Brain microvascular endothelial cell (primary cell): ENCODE measurements at regions not wholly inside any gene's neighbourhood (a gene's known extent, or its start where the extent isn't known, plus 50 kb on each side); places are given as distances from the start of the nearest gene placed in this dataset.

Source experiments
- DNase-seq: peaks from one replicate; pipeline ENCODE4 v3.0.0-alpha.2; 2020
- H3K27ac ChIP-seq: fragments of 250-450 bp; sonication (Bioruptor Pico); 2 replicates; pipeline ENCODE4 v1.5.1; 2020; ENCODE audit warnings: mild to moderate bottlenecking, moderate library complexity
- H3K27me3 ChIP-seq: fragments of 250-450 bp; sonication (Bioruptor Pico); replicated peaks from 2 replicates; pipeline ENCODE4 v1.5.1; 2020; ENCODE audit warnings: mild to moderate bottlenecking
- H3K36me3 ChIP-seq: fragments of 250-450 bp; sonication (Bioruptor Pico); replicated peaks from 2 replicates; pipeline ENCODE4 v1.5.1; 2020; ENCODE audit warnings: mild to moderate bottlenecking
- H3K4me3 ChIP-seq: 2 replicates; pipeline ENCODE4 v1.5.1; 2011; ENCODE audit warnings: low read depth, mild to moderate bottlenecking, control low read depth, low read length, moderate library complexity
- CTCF ChIP-seq: IDR thresholded peaks from 2 replicates; pipeline ENCODE4 v1.5.1; 2011; ENCODE audit warnings: low read depth, mild to moderate bottlenecking, moderate library complexity, low read length, control low read depth, inconsistent platforms; ENCODE audit errors: missing control alignments
- in situ Hi-C: cut with HindIII; loops from 2 replicates; pipeline ENCODE4 v1.10.0; 2017; ENCODE audit warnings: low sequenced_read_pairs, low pct_ligation_motif_present

GRCh38 chr17:33499040-33499439, 205.9 kb upstream of the ASIC2 start:
- H3K27ac ChIP-seq = no peak overlapping the region
- H3K36me3 ChIP-seq = no peaks in the 10 kb centered on the region
- no peak for DNase-seq
- in situ Hi-C loops = no loop called here
- TF ChIP-seq CTCF = no peak
- H3K27me3 ChIP-seq = no peaks in the 10 kb centered on the region
- H3K4me3 ChIP-seq = no peak overlapping the region

- in situ Hi-C loops = no loop called here
- no peak for TF ChIP-seq CTCF
- Histone ChIP-seq H3K36me3 (no peaks in the 10 kb centered on the region), H3K27me3 (no peaks in the 10 kb centered on the region), H3K27ac (no peak overlapping the region), H3K4me3 (no peak overlapping the region)
- DNase-seq = no peak
Measured at GRCh38 chr17:33500151-33500550, 207.1 kb upstream of the ASIC2 start.

- Histone ChIP-seq H3K4me3 (no peak overlapping the region), H3K36me3 (no peaks in the 10 kb centered on the region), H3K27ac (no peak overlapping the region), H3K27me3 (no peaks in the 10 kb centered on the region)
- in situ Hi-C loops = no loop called here
- no peak for DNase-seq
- TF ChIP-seq CTCF = no peak
Measured at GRCh38 chr17:33501185-33501584, 208.1 kb upstream of the ASIC2 start.

- TF ChIP-seq CTCF = no peak
Measured at GRCh38 chr17:33504571-33504970, 211.5 kb upstream of the ASIC2 start.

GRCh38 chr17:33506889-33507650, 214.0 kb upstream of the ASIC2 start:
- in situ Hi-C loops = no loop called here
- Histone ChIP-seq H3K27ac (no peak overlapping the region), H3K4me3 (no peak overlapping the region), H3K36me3 (no peaks in the 10 kb centered on the region), H3K27me3 (no peaks in the 10 kb centered on the region)
- peak; percentile 1 for DNase-seq
- TF ChIP-seq CTCF = no peak

More at GRCh38 chr17:33504571-33504970, 211.5 kb upstream of the ASIC2 start:
- Histone ChIP-seq H3K4me3 (no peak overlapping the region), H3K36me3 (no peaks in the 10 kb centered on the region), H3K27me3 (no peaks in the 10 kb centered on the region), H3K27ac (no peak overlapping the region)
- no peak for DNase-seq
- in situ Hi-C loops = no loop called here

GRCh38 chr17:33508215-33508614, 215.1 kb upstream of the ASIC2 start:
- H3K4me3 ChIP-seq = no peak overlapping the region

More at GRCh38 chr17:33508215-33508614, 215.1 kb upstream of the ASIC2 start:
- DNase-seq = no peak
- Histone ChIP-seq H3K27ac (no peak overlapping the region), H3K27me3 (no peaks in the 10 kb centered on the region), H3K36me3 (no peaks in the 10 kb centered on the region)
- TF ChIP-seq CTCF = no peak
- in situ Hi-C loops = no loop called here
